HEK293 (cell line): ENCODE measurements at regions not wholly inside any gene's neighbourhood (a gene's known extent, or its start where the extent isn't known, plus 50 kb on each side); places are given as distances from the start of the nearest gene placed in this dataset.

Experiments
- CTCF ChIA-PET: fragments of 350-600 bp; formaldehyde crosslinking; extraction: SDS; loops from one replicate; lab custom pipeline; 2021; ENCODE audit warnings: antibody characterized with exemption; lab: Yijun Ruan, JAX
- POLR2A ChIA-PET: fragments of 300-600 bp; formaldehyde crosslinking; extraction: SDS; loops from one replicate; lab custom pipeline; 2020; ENCODE audit warnings: antibody characterized with exemption, inconsistent platforms; lab: Yijun Ruan, JAX
- H3K27ac ChIP-seq: fragments of 200-500 bp; sonication (Bioruptor generic); 2 replicates; pipeline ENCODE4 v1.5.1; 2014; ENCODE audit warnings: low read depth, low read length, control low read depth, inconsistent platforms; ENCODE audit errors: extremely low read depth
- H3K36me3 ChIP-seq, 2 experiments: fragments of 200-500 bp in 1 of 2; sonication (Bioruptor generic) in 1 of 2; 1 replicate in 1 of 2; 2 replicates in 1 of 2; pipeline ENCODE4 v1.5.1; 2014 to 2017; ENCODE audit warnings: inconsistent platforms in 2 of 2, low read length in 2 of 2; ENCODE audit not compliant: control insufficient read depth in 2 of 2, insufficient read depth in 1 of 2
- H3K4me1 ChIP-seq: fragments of 200-500 bp; sonication (Bioruptor generic); 2 replicates; pipeline ENCODE4 v1.5.1; 2014; ENCODE audit warnings: mild to moderate bottlenecking, low read length, inconsistent platforms; ENCODE audit not compliant: control insufficient read depth, insufficient read depth
- H3K4me3 ChIP-seq: 2 replicates; pipeline ENCODE4 v1.5.1; 2011; ENCODE audit warnings: low read depth, mild to moderate bottlenecking, control low read depth, low read length, moderate library complexity
- H3K9me3 ChIP-seq: fragments of 200-500 bp; sonication (Bioruptor generic); 2 replicates; pipeline ENCODE4 v1.5.1; 2014; ENCODE audit warnings: low read depth, low read length, inconsistent platforms; ENCODE audit not compliant: control insufficient read depth, insufficient read depth
- ATF2 ChIP-seq: fragments of 450-650 bp; formaldehyde crosslinking; IDR thresholded peaks from 2 replicates; pipeline ENCODE4 v1.5.1; 2016; ENCODE audit warnings: missing biosample characterization, missing genetic modification characterization, low read depth
- BCL11A ChIP-seq: fragments of 450-650 bp; formaldehyde crosslinking; IDR thresholded peaks from 2 replicates; pipeline ENCODE4 v1.5.1; 2016; ENCODE audit warnings: low read depth, missing biosample characterization, missing genetic modification characterization
- BCL6B ChIP-seq: fragments of 450-650 bp; formaldehyde crosslinking; IDR thresholded peaks from 2 replicates; pipeline ENCODE4 v1.5.1; 2017; ENCODE audit warnings: missing biosample characterization, missing genetic modification characterization
- CTCF ChIP-seq: fragments of 450-650 bp; formaldehyde crosslinking; IDR thresholded peaks from 2 replicates; pipeline ENCODE4 v1.5.1; 2016; ENCODE audit warnings: missing biosample characterization, missing genetic modification characterization
- GLIS1 ChIP-seq: fragments of 450-650 bp; formaldehyde crosslinking; IDR thresholded peaks from 2 replicates; pipeline ENCODE4 v1.5.1; 2016; ENCODE audit warnings: missing biosample characterization, missing genetic modification characterization
- HIC1 ChIP-seq: fragments of 450-650 bp; formaldehyde crosslinking; IDR thresholded peaks from 2 replicates; pipeline ENCODE4 v1.5.1; 2016; ENCODE audit warnings: missing biosample characterization, missing genetic modification characterization
- HOXC10 ChIP-seq: sonication (generic); formaldehyde crosslinking; IDR thresholded peaks from 2 replicates; pipeline ENCODE4 v1.8.1; 2023; ENCODE audit warnings: mild to moderate bottlenecking, missing genetic modification reagents
- MZF1 ChIP-seq: fragments of 450-650 bp; formaldehyde crosslinking; IDR thresholded peaks from 2 replicates; pipeline ENCODE4 v1.5.1; 2017; ENCODE audit warnings: missing biosample characterization, missing genetic modification characterization, borderline replicate concordance
- SCRT2 ChIP-seq: fragments of 450-650 bp; formaldehyde crosslinking; IDR thresholded peaks from 2 replicates; pipeline ENCODE4 v1.5.1; 2016; ENCODE audit warnings: missing biosample characterization, missing genetic modification characterization
- SETDB1 ChIP-seq: IDR thresholded peaks from one replicate; pipeline ENCODE4 v1.6.1; 2017; ENCODE audit warnings: mild to moderate bottlenecking, low read length, moderate library complexity, mixed read lengths; ENCODE audit not compliant: insufficient read length
- SP2 ChIP-seq: fragments of 450-650 bp; formaldehyde crosslinking; IDR thresholded peaks from 2 replicates; pipeline ENCODE4 v1.5.1; 2016; ENCODE audit warnings: missing biosample characterization, missing genetic modification characterization
- TCF7L2 ChIP-seq: IDR thresholded peaks from 2 replicates; pipeline ENCODE4 v1.6.1; 2011; ENCODE audit warnings: low read depth, mild to moderate bottlenecking, inconsistent platforms, low read length, moderate library complexity, borderline replicate concordance
- WT1 ChIP-seq: fragments of 450-650 bp; formaldehyde crosslinking; IDR thresholded peaks from 2 replicates; pipeline ENCODE4 v1.5.1; 2016; ENCODE audit warnings: missing biosample characterization, missing genetic modification characterization
- ZBTB17 ChIP-seq: fragments of 450-650 bp; formaldehyde crosslinking; IDR thresholded peaks from 2 replicates; pipeline ENCODE4 v1.5.1; 2016; ENCODE audit warnings: missing biosample characterization, missing genetic modification characterization
- ZBTB21 ChIP-seq: fragments of 450-650 bp; formaldehyde crosslinking; IDR thresholded peaks from 2 replicates; pipeline ENCODE4 v1.5.1; 2017; ENCODE audit warnings: missing biosample characterization, missing genetic modification characterization
- ZNF133 ChIP-seq: fragments of 450-650 bp; formaldehyde crosslinking; IDR thresholded peaks from 2 replicates; pipeline ENCODE4 v1.5.1; 2016; ENCODE audit warnings: missing biosample characterization, missing genetic modification characterization
- ZNF174 ChIP-seq: fragments of 450-650 bp; formaldehyde crosslinking; IDR thresholded peaks from 2 replicates; pipeline ENCODE4 v1.5.0; 2017; ENCODE audit warnings: missing biosample characterization, mild to moderate bottlenecking, missing genetic modification characterization
- ZNF221 ChIP-seq: fragments of 450-650 bp; formaldehyde crosslinking; IDR thresholded peaks from 2 replicates; pipeline ENCODE4 v1.5.1; 2017; ENCODE audit warnings: missing biosample characterization, missing genetic modification characterization, borderline replicate concordance
- ZNF23 ChIP-seq: fragments of 450-650 bp; formaldehyde crosslinking; IDR thresholded peaks from 2 replicates; pipeline ENCODE4 v1.5.1; 2016; ENCODE audit warnings: missing biosample characterization, missing genetic modification characterization, borderline replicate concordance
- ZNF239 ChIP-seq: fragments of 450-650 bp; formaldehyde crosslinking; IDR thresholded peaks from 2 replicates; pipeline ENCODE4 v1.5.1; 2016; ENCODE audit warnings: missing biosample characterization, missing genetic modification characterization
- ZNF248 ChIP-seq: fragments of 450-650 bp; formaldehyde crosslinking; IDR thresholded peaks from 2 replicates; pipeline ENCODE4 v1.5.1; 2017; ENCODE audit warnings: missing biosample characterization, missing genetic modification characterization
- ZNF335 ChIP-seq: fragments of 450-650 bp; formaldehyde crosslinking; conservative IDR thresholded peaks from 2 replicates; pipeline ENCODE4 v1.5.1; 2016; ENCODE audit warnings: missing biosample characterization, missing genetic modification characterization
- ZNF341 ChIP-seq: fragments of 450-650 bp; formaldehyde crosslinking; IDR thresholded peaks from 2 replicates; pipeline ENCODE4; 2016; ENCODE audit warnings: low read depth, missing biosample characterization, missing genetic modification characterization
- ZNF473 ChIP-seq: fragments of 450-650 bp; formaldehyde crosslinking; IDR thresholded peaks from 2 replicates; pipeline ENCODE4 v1.5.1; 2017; ENCODE audit warnings: missing biosample characterization, missing genetic modification characterization
- ZNF514 ChIP-seq: fragments of 450-650 bp; formaldehyde crosslinking; IDR thresholded peaks from 2 replicates; pipeline ENCODE4 v1.5.1; 2016; ENCODE audit warnings: missing biosample characterization, missing genetic modification characterization
- ZNF548 ChIP-seq: fragments of 450-650 bp; formaldehyde crosslinking; IDR thresholded peaks from 2 replicates; pipeline ENCODE4 v1.5.1; 2016; ENCODE audit warnings: missing biosample characterization, missing genetic modification characterization
- ZNF549 ChIP-seq: fragments of 450-650 bp; IDR thresholded peaks from 2 replicates; pipeline ENCODE4 v1.5.1; 2018; ENCODE audit warnings: missing biosample characterization, missing genetic modification characterization, mild to moderate bottlenecking, inconsistent platforms, moderate library complexity
- ZNF555 ChIP-seq: fragments of 450-650 bp; formaldehyde crosslinking; conservative IDR thresholded peaks from 2 replicates; pipeline ENCODE4 v1.5.1; 2017; ENCODE audit warnings: missing biosample characterization, mild to moderate bottlenecking, missing genetic modification characterization, inconsistent platforms
- ZNF623 ChIP-seq: fragments of 450-650 bp; formaldehyde crosslinking; IDR thresholded peaks from 2 replicates; pipeline ENCODE4 v1.5.1; 2016; ENCODE audit warnings: missing biosample characterization, missing genetic modification characterization
- ZNF660 ChIP-seq: fragments of 450-650 bp; IDR thresholded peaks from 2 replicates; pipeline ENCODE4 v1.5.1; 2018; ENCODE audit warnings: missing biosample characterization, mild to moderate bottlenecking, missing genetic modification characterization
- ZNF704 ChIP-seq: fragments of 450-650 bp; formaldehyde crosslinking; IDR thresholded peaks from 2 replicates; pipeline ENCODE4 v1.5.1; 2016; ENCODE audit warnings: missing biosample characterization, missing genetic modification characterization

GRCh38 chr3:96267577-96267976, 546.8 kb upstream of the EPHA6 start:
- H3K36me3 ChIP-seq, result no peaks in the 10 kb centered on the region
- H3K4me1 ChIP-seq, result no peaks in the 10 kb centered on the region
- H3K9me3 ChIP-seq, result no peaks in the 10 kb centered on the region
- POLR2A ChIA-PET, result no interaction called here
- TF ChIP-seq BCL6B (no peak), ZNF549 (tag by site-specific recombination) (no peak), ZNF239 (tag by site-specific recombination) (no peak), SETDB1 (no peak), MZF1 (tag by site-specific recombination) (no peak), BCL11A (tag by site-specific recombination) (no peak), ZNF623 (tag by site-specific recombination) (no peak), ZBTB17 (tag by site-specific recombination) (no peak), ZNF514 (tag by site-specific recombination) (no peak), HOXC10 (no peak), ZNF23 (tag by site-specific recombination) (no peak), ZNF660 (tag by site-specific recombination) (no peak), ZNF221 (tag by site-specific recombination) (no peak), SCRT2 (tag by site-specific recombination) (no peak), ZNF335 (tag by site-specific recombination) (no peak), ZNF473 (tag by site-specific recombination) (no peak)
- no peak overlapping the region for H3K4me3 ChIP-seq
- CTCF ChIA-PET, result no interaction called here
- no peak overlapping the region for H3K27ac ChIP-seq

- no peak overlapping the region for H3K27ac ChIP-seq
- H3K36me3 ChIP-seq, result no peaks in the 10 kb centered on the region
- ChIA-PET POLR2A (no interaction called here), CTCF (no interaction called here)
- no peaks in the 10 kb centered on the region for H3K4me1 ChIP-seq
- no peaks in the 10 kb centered on the region for H3K9me3 ChIP-seq
- no peak overlapping the region for H3K4me3 ChIP-seq
- TF ChIP-seq ZBTB21 (tag by site-specific recombination) (no peak), SP2 (no peak), TCF7L2 (no peak), ZNF133 (tag by site-specific recombination) (no peak), ZNF555 (tag by site-specific recombination) (no peak), ZNF248 (tag by site-specific recombination) (no peak), CTCF (no peak), HOXC10 (no peak), ZNF174 (no peak), ZNF341 (tag by site-specific recombination) (no peak), HIC1 (no peak), ZNF548 (tag by site-specific recombination) (no peak), GLIS1 (tag by site-specific recombination) (no peak), MZF1 (tag by site-specific recombination) (no peak), WT1 (no peak), ZNF704 (tag by site-specific recombination) (no peak), ATF2 (no peak)
Observed at GRCh38 chr3:96294143-96294542, 520.3 kb upstream of the EPHA6 start.
